HS-27A (cell line): ENCODE measurements at regions not wholly inside any gene's neighbourhood (a gene's known extent, or its start where the extent isn't known, plus 50 kb on each side); places are given as distances from the start of the nearest gene placed in this dataset.

Experiments used
- DNase-seq: peaks from one replicate; pipeline ENCODE4 v3.0.0-alpha.2; 2012; ENCODE audit warnings: low read depth, missing footprints

DNA sequence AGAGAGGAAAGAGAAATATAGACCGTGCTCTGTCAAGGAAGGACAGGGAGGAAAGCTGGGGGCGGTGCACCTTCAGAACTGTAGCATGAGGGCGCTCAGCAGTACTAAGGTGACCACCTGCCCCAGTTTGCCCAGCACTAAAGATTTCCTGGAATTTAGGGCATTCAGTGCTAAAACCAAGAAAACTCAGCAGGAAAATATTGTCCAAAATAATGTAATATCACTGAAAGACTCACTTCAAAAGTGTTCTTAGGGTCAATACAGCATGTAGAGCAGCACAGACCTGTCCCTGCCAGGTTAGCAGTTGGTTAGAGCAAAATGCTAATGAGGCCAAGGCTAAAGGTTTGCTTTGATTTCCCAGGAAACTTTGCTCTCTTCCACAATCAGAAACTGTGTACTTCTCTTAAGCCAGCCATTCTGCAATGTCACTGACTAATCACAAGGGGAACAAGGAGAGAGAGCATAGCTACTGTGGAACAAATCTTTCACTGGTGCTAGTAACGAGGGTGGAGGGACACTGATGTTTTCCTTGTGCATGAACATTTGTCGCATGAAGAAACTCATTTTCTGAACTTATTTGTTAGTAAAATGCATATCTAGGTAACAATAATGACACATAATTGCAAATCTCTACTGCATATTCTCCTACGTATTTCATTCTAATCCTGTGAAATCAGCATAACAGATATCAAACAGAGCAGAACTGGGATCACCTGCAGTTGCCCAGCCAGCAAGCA is 53.0 kb upstream of the GRAMD2B start:
- DNase-seq, result no peak

- no peak for DNase-seq
Measured at GRCh38 chr5:126370796-126371718, 52.2 kb upstream of the GRAMD2B start.

DNA sequence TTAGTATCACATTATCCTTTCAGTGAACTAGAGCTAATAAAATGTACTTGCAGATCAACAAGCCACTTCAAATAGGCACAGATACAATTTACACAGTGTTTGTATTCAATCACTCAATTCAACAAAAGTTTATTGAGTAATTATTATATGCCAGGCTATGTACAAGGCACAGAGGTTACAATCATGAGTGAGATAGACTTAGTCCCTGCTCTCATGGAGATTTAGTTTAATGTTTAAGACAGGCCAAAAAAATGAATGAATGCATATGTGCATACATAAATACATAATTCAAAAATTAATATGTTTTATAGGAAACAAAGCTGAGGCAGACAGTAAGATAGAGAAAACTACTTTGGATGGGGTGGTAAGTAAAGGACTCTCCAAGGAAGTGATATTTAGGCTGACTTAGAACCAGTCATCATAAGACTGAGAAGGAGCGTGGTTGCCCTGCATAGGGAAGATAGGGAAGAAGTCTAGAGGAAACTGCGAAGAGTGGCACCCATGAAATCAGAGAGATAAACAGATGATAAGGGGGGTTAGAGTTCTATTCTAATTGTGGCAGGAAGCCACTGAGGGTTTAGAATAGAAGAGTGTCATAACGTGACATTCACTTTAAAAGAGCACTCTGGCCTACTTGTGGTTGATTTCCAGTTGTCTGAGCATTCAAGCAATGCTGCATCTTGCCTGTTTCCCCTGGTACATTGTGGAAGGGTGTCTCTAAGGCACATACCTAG is 49.7 kb upstream of the GRAMD2B start:
- DNase-seq, result no peak
